Heart right ventricle (tissue), 16 donors: ENCODE measurements at regions not wholly inside any gene's neighbourhood (a gene's known extent, or its start where the extent isn't known, plus 50 kb on each side); places are given as distances from the start of the nearest gene placed in this dataset.

Experiments used
- ATAC-seq, 8 donors: fragments of 200-7000 bp; cut with Tn5 transposase; one replicate each; pipeline ENCODE4 v1.9.1; 2020; ENCODE audit warnings: mild to moderate bottlenecking in 8 of 8, moderate library complexity in 8 of 8, moderate number of reproducible peaks in 1 of 8
- DNase-seq, 2 donors: peaks; one replicate each; pipeline ENCODE4 v3.0.0-alpha.2; 2020
- H3K27ac ChIP-seq, 10 donors: fragments of 200-600 bp; sonication (generic) in 2 of 10; one replicate each; pipeline versions ENCODE4 v1.5.0 to v1.8.0; 2020 to 2022; ENCODE audit warnings: mild to moderate bottlenecking in 3 of 10
- H3K27me3 ChIP-seq, 7 donors: fragments of 200-600 bp; one replicate each; pipeline ENCODE4 v1.8.0; 2021 to 2022; ENCODE audit warnings: mild to moderate bottlenecking in 2 of 7
- H3K36me3 ChIP-seq, 9 donors: fragments of 200-600 bp; sonication (generic) in 1 of 9; one replicate each; pipeline versions ENCODE4 v1.5.0 to v1.8.0; 2020 to 2022; ENCODE audit warnings: mild to moderate bottlenecking in 2 of 9
- H3K4me1 ChIP-seq, 9 donors: fragments of 200-600 bp; sonication (generic) in 1 of 9; one replicate each; pipeline versions ENCODE4 v1.5.0 to v1.8.0; 2020 to 2022; ENCODE audit warnings: mild to moderate bottlenecking in 4 of 9
- H3K4me3 ChIP-seq, 10 donors: fragments of 200-600 bp; sonication (generic) in 2 of 10; one replicate each; pipeline versions ENCODE4 v1.5.0 to v1.8.0; 2020 to 2022; ENCODE audit warnings: mild to moderate bottlenecking in 7 of 10, moderate library complexity in 2 of 10
- H3K9me3 ChIP-seq, 11 donors: fragments of 200-600 bp in 10 of 11; sonication (generic) in 2 of 11; one replicate each; pipeline versions ENCODE4 v1.5.0 to v1.8.0; 2013 to 2022; ENCODE audit warnings: mild to moderate bottlenecking in 2 of 11, control low read depth in 1 of 11, moderate library complexity in 1 of 11
- CTCF ChIP-seq, 9 donors: fragments of 200-600 bp; sonication (generic) in 2 of 9; IDR thresholded peaks; one replicate each; pipeline versions ENCODE4 v1.5.0 to v1.8.0; 2021 to 2022; ENCODE audit warnings: antibody characterized with exemption in 9 of 9, mild to moderate bottlenecking in 5 of 9, moderate library complexity in 1 of 9
- WGBS, 2 donors: extraction: QIAGEN DNeasy Blood & Tissue Kit; methylation state at CpG; one replicate each; pipeline ENCODE4 v1.1.7; 2013; ENCODE audit warnings: inconsistent platforms in 1 of 2; 5-methylcytosine and 5-hydroxymethylcytosine counted together
- intact Hi-C, 10 donors: fragments of 100-400 bp; cut with DNase I; formaldehyde crosslinking; loops; one replicate each; pipeline versions ENCODE4 v1.11.1 to v1.14.2; 2022
- donor health status: Arrhythmogenic right ventricular cardiomyopathy.
- donor health status: ischemic (EF 13 %, LVEDD 7.1; RV severe dilation, severe dysfunction).
- donor health status: healthy with polysubstance abuse.
- donor health status: DM: no; HTN: yes; CAD: no.
- donor health status: DM: no; HTN: no; CAD: no.
- donor health status: ischemic (EF 25% LVEDD 6.9; RV normal size, moderate dysfunction).
- donor health status: ischemic (EF 25% LVEDD 5.7; RV mildly dilated, moderate dysfunction).
- donor health status: healthy.
- donor health status: DM: yes; HTN: yes; CAD: no.
- donor health status: Ischemic cardiomyopathy.
- donor health status: ischemic (EF 35%, LVEDD 5.7; RV mildly dilated, moderate dysfunction).
- donor health status: nonischemic (EF 11% LVEDD 7.7; RV severe dilation, severe dysfunction).
- donor health status: DM: yes; HTN: yes; CAD: no.
- donor health status: PGD.
- donor health status: ischemic (EF 29% LVEDD 5.4; RV normal size, mild dysfunction).
- donor health status: nonischemic (EF 23%, LVEDD 6.1; RV moderate dilation, normal function).

DNA sequence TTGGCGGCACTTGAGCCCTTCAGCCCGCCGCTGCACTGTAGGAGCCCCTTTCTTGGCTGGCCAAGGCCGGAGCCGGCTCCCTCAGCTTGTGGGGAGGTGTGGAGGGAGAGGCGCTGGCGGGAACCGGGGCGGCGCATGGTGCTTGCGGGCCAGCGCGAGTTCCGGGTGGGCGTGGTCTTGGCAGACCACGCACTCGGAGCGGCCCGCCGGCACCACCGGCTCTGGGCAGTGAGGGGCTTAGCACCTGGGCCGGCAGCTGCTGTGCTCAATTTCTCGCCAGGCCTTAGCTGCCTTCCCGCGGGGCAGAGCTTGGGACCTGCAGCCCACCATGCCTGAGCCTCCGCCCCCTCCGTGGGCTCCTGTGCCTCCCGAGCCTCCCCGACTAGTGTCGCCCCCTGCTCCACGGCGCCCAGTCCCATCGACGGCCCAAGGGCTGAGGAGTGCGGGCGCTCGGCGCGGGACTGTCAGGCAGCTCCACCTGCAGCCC is 673.7 kb upstream of the BRINP3 start:
- Histone ChIP-seq H3K4me3 (no peak overlapping the region), H3K9me3 (peaks cover 0 to 7% (median 0%) of the 10 kb centered on the region in 11 donors), H3K27me3 (no peaks in the 10 kb centered on the region), H3K27ac (no peak overlapping the region), H3K36me3 (no peaks in the 10 kb centered on the region), H3K4me1 (no peaks in the 10 kb centered on the region)
- 84 to 93% methylated on average over 38 to 39 of the region's 39 CpGs for WGBS, 2 donors
- TF ChIP-seq CTCF (IDR thresholded peaks at IDR 0.05): no peak
- ATAC-seq (no peak), DNase-seq (no peak)
- intact Hi-C loops: no loop called here

GRCh38 chr1:191152776-191153175 is 675.1 kb upstream of the BRINP3 start:
- intact Hi-C loops: no loop called here
- no peak for TF ChIP-seq CTCF (IDR thresholded peaks at IDR 0.05)
- peaks cover 0 to 16% (median 0%) of the 10 kb centered on the region in 11 donors for H3K9me3 ChIP-seq
- H3K27ac ChIP-seq: no peak overlapping the region
- DNase-seq: no peak
- no peak overlapping the region for H3K4me3 ChIP-seq
- H3K27me3 ChIP-seq: no peaks in the 10 kb centered on the region
- H3K36me3 ChIP-seq: no peaks in the 10 kb centered on the region
- H3K4me1 ChIP-seq: no peaks in the 10 kb centered on the region
- ATAC-seq: no peak
- 79 to 86% methylated on average over 4 of the region's 4 CpGs for WGBS, 2 donors

GRCh38 chr1:191155178-191155577 is 677.5 kb upstream of the BRINP3 start:
- no peaks in the 10 kb centered on the region for H3K27me3 ChIP-seq
- H3K4me3 ChIP-seq: no peak overlapping the region
- WGBS, 2 donors: 29 to 56% methylated on average over 4 of the region's 4 CpGs
- intact Hi-C loops: no loop called here
- ATAC-seq (no peak), DNase-seq (no peak)
- no peak for TF ChIP-seq CTCF (IDR thresholded peaks at IDR 0.05)
- no peaks in the 10 kb centered on the region for H3K36me3 ChIP-seq
- H3K27ac ChIP-seq: no peak overlapping the region
- peaks cover 0 to 27% (median 4%) of the 10 kb centered on the region in 11 donors for H3K9me3 ChIP-seq
- no peaks in the 10 kb centered on the region for H3K4me1 ChIP-seq

GRCh38 chr1:191160837-191161236 is 683.2 kb upstream of the BRINP3 start:
- no peak for TF ChIP-seq CTCF (IDR thresholded peaks at IDR 0.05)
- Histone ChIP-seq H3K4me3 (no peak overlapping the region), H3K4me1 (no peaks in the 10 kb centered on the region), H3K36me3 (no peaks in the 10 kb centered on the region), H3K9me3 (peaks cover 0 to 21% (median 4%) of the 10 kb centered on the region in 11 donors), H3K27me3 (no peaks in the 10 kb centered on the region), H3K27ac (no peak overlapping the region)
- ATAC-seq: no peak
- intact Hi-C loops: no loop called here
- WGBS, 2 donors: 95 to 97% methylated on average over 5 of the region's 5 CpGs
- no peak for DNase-seq
